WERI-Rb-1 (cell line): ENCODE measurements at regions not wholly inside any gene's neighbourhood (a gene's known extent, or its start where the extent isn't known, plus 50 kb on each side); places are given as distances from the start of the nearest gene placed in this dataset.

Experiments
- DNase-seq: peaks from one replicate; pipeline ENCODE4 v3.0.0-alpha.2; 2020
- H3K27ac ChIP-seq: fragments of 250-450 bp; sonication (Bioruptor Pico); 2 replicates; pipeline ENCODE4 v1.5.1; 2020; ENCODE audit warnings: mild to moderate bottlenecking, moderate library complexity
- H3K27me3 ChIP-seq: fragments of 250-450 bp; sonication (Bioruptor Pico); 2 replicates; pipeline ENCODE4 v1.5.1; 2021; ENCODE audit warnings: mild to moderate bottlenecking, low read depth, moderate library complexity; ENCODE audit not compliant: insufficient read depth, severe bottlenecking
- H3K36me3 ChIP-seq: fragments of 250-450 bp; sonication (Bioruptor Pico); 2 replicates; pipeline ENCODE4 v1.5.1; 2020; ENCODE audit warnings: mild to moderate bottlenecking, moderate library complexity
- H3K4me3 ChIP-seq: 2 replicates; pipeline ENCODE4 v1.5.1; 2011; ENCODE audit warnings: low read depth, mild to moderate bottlenecking, control low read depth, low read length
- H3K9me3 ChIP-seq: fragments of 250-450 bp; sonication (Bioruptor Pico); 2 replicates; pipeline ENCODE4 v1.5.1; 2021; ENCODE audit warnings: mild to moderate bottlenecking, moderate library complexity; ENCODE audit not compliant: severe bottlenecking
- TF ChIP-seq, protein P1 (sequence below): IDR thresholded peaks from 2 replicates; pipeline ENCODE4 v1.5.1; 2011; ENCODE audit warnings: low read depth, mild to moderate bottlenecking, control low read depth, inconsistent platforms, low read length

DNA sequence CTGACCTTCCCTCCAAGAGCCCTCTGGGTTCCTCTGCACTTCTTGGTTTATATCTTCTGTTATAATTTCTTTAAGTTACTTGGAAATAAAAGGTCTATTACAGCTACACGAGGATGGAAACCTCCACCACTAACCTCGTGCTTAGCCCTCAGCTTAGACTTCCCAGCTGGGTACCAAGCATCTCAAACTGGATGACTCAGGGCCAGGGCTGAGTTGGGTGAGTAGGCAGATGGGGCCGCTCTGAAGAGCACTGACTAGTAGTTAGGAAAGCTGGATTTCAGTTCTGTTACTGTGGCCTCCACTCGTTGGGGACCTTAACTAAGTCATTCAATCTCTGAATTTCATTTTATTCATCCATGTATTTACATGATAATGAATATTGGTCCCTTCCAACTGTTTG, 1036.6 kb downstream of the IGSF11 start:
- TF ChIP-seq, protein P1, sequence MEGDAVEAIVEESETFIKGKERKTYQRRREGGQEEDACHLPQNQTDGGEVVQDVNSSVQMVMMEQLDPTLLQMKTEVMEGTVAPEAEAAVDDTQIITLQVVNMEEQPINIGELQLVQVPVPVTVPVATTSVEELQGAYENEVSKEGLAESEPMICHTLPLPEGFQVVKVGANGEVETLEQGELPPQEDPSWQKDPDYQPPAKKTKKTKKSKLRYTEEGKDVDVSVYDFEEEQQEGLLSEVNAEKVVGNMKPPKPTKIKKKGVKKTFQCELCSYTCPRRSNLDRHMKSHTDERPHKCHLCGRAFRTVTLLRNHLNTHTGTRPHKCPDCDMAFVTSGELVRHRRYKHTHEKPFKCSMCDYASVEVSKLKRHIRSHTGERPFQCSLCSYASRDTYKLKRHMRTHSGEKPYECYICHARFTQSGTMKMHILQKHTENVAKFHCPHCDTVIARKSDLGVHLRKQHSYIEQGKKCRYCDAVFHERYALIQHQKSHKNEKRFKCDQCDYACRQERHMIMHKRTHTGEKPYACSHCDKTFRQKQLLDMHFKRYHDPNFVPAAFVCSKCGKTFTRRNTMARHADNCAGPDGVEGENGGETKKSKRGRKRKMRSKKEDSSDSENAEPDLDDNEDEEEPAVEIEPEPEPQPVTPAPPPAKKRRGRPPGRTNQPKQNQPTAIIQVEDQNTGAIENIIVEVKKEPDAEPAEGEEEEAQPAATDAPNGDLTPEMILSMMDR: no peak
- no peak for DNase-seq
- H3K4me3 ChIP-seq: no peak overlapping the region
- no peak overlapping the region for H3K27ac ChIP-seq
- no peaks in the 10 kb centered on the region for H3K36me3 ChIP-seq
- peaks cover 67% of the 10 kb centered on the region for H3K27me3 ChIP-seq
- no peaks in the 10 kb centered on the region for H3K9me3 ChIP-seq

DNA sequence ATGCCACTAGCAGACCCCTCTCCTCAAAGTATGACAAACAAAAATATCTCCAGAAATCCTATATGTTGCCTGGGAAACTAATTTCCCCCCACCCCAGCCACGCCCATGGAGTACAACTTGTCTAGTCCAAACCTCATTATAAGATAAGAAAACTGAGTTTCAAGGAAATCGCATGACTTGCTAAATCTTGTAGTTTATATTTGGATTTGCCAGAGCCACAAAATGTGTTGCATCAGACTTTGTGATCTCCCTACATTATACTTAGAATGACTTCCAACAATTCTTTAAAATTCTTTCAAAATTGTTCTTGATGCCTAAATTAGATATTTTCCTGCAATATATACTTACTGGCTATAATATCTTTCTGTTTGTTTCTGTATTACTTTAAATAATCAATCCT, 1034.4 kb downstream of the IGSF11 start:
- no peak for DNase-seq
- H3K27ac ChIP-seq: no peak overlapping the region
- TF ChIP-seq, protein P1: no peak
- H3K36me3 ChIP-seq: no peaks in the 10 kb centered on the region
- H3K9me3 ChIP-seq: no peaks in the 10 kb centered on the region
- peaks cover 54% of the 10 kb centered on the region for H3K27me3 ChIP-seq
- H3K4me3 ChIP-seq: no peak overlapping the region

DNA sequence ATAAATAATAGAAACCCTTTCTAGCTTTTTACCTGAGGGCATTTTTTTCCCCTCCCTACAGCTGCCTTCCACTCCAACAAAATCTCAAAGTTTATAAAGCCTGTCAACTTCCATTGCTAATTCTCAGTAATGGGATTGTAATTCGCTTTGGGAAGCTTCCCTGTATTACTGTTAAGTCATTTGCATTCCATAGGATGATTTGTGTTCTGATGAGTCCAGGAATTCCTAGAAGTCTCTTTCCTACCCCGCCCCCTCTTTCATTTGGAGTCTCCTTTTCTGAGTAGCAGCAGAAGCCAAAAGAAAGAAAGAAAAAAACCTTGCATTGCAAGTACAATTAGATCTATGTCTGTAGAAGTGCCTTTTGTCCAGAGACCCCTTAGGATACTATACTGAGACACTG, 1033.3 kb downstream of the IGSF11 start:
- H3K27ac ChIP-seq: no peak overlapping the region
- H3K27me3 ChIP-seq: peaks cover 44% of the 10 kb centered on the region
- H3K9me3 ChIP-seq: no peaks in the 10 kb centered on the region
- H3K36me3 ChIP-seq: no peaks in the 10 kb centered on the region
- no peak for DNase-seq
- TF ChIP-seq, protein P1: no peak
- H3K4me3 ChIP-seq: no peak overlapping the region

DNA sequence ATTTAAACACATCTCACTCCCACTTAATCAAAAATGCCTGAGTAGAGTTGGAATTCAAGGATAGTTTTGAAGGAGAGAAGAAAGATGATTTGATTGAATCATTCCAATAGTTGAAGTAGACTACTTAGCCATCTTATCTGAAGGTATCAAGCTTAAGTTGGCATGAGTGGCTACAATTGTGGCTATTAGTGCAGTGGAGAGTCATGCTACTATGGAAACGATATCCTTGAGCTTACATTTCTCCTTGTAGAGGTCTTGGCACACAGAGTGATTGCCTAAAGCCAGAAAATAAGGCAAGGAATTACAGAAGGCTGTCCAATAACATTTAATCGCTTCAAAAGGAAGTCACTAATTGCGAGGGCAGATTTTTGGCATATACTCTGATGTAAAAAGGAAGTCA, 1022.7 kb downstream of the IGSF11 start:
- no peak for DNase-seq
- Histone ChIP-seq H3K27ac (no peak overlapping the region), H3K27me3 (peaks cover 27% of the 10 kb centered on the region), H3K4me3 (no peak overlapping the region), H3K36me3 (no peaks in the 10 kb centered on the region), H3K9me3 (no peaks in the 10 kb centered on the region)
- TF ChIP-seq, protein P1: no peak

DNA sequence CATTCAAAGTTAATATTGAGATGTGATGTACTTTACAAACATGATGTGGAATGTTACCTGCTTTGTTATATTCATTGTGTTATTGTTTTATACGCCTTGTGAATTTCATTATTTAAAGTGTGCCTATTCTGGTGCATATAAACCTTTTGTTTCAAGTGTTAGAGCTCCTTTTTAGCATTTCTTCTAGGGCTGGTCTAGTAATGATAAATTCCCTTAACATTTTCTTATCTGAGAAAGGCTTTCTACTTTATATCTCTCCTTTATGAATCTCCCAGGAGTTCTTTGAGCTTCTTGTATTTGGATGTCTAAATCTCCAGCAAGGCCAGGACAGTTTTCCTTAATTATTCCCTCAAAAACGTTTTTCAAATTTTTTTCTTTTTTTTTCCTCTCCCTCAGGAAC, 1005.6 kb downstream of the IGSF11 start:
- peaks cover 3% of the 10 kb centered on the region for H3K27me3 ChIP-seq
- no peak overlapping the region for H3K27ac ChIP-seq
- no peak overlapping the region for H3K4me3 ChIP-seq
- no peak for DNase-seq
- no peaks in the 10 kb centered on the region for H3K36me3 ChIP-seq
- no peaks in the 10 kb centered on the region for H3K9me3 ChIP-seq
- TF ChIP-seq, protein P1: no peak

DNA sequence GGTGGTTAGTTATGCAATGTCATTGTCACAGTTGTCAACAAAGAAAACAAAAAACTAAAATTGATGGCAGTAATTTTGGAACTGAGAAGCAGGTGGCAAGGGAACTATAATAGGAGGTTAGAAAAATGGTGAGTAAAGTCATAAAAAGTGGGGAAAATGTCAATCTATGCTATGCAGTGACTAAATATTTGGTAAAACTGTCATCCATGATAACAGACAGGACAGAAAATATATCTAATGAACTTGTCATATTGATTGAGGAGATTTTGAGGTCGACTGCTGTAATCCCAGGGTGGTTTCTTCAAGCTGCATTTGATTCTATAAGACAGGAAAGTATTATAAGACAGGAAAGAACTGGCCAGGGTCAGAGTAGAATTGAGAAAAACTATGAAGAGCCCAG, 998.4 kb downstream of the IGSF11 start:
- no peaks in the 10 kb centered on the region for H3K36me3 ChIP-seq
- peaks cover 7% of the 10 kb centered on the region for H3K9me3 ChIP-seq
- no peak for DNase-seq
- H3K27ac ChIP-seq: no peak overlapping the region
- H3K27me3 ChIP-seq: no peaks in the 10 kb centered on the region
- H3K4me3 ChIP-seq: no peak overlapping the region
- TF ChIP-seq, protein P1: no peak
